OCI-LY1 (cell line): ENCODE measurements at regions not wholly inside any gene's neighbourhood (a gene's known extent, or its start where the extent isn't known, plus 50 kb on each side); places are given as distances from the start of the nearest gene placed in this dataset.

Experiments
- H2AFZ ChIP-seq: fragments of 200-600 bp; sonication (generic), shearing (Covaris generic); 2 replicates; pipeline ENCODE4 v1.6.0; 2014; ENCODE audit warnings: antibody characterized with exemption, mild to moderate bottlenecking, low read length
- H3F3A ChIP-seq: fragments of 200-600 bp; sonication (generic), shearing (Covaris generic); 2 replicates; pipeline ENCODE4 v1.6.0; 2014; ENCODE audit warnings: mild to moderate bottlenecking, antibody characterized with exemption, low read length, moderate library complexity; ENCODE audit not compliant: insufficient read depth
- H3K27ac ChIP-seq: fragments of 200-600 bp; sonication (generic); 2 replicates; pipeline ENCODE4 v1.5.1; 2014; ENCODE audit warnings: low read length, mixed run types, mild to moderate bottlenecking, low read depth; ENCODE audit not compliant: poor library complexity, severe bottlenecking
- H3K27me3 ChIP-seq: fragments of 200-600 bp; sonication (generic); 2 replicates; pipeline ENCODE4 v1.6.0; 2014; ENCODE audit warnings: antibody characterized with exemption, mild to moderate bottlenecking, low read length, moderate library complexity; ENCODE audit not compliant: insufficient read depth
- H3K36me3 ChIP-seq: fragments of 200-600 bp; sonication (generic); 2 replicates; pipeline ENCODE4 v1.6.1; 2014; ENCODE audit warnings: mild to moderate bottlenecking, antibody characterized with exemption, low read length, moderate library complexity, mixed read lengths; ENCODE audit not compliant: insufficient read depth
- H3K4me1 ChIP-seq: fragments of 200-600 bp; sonication (generic); 2 replicates; pipeline ENCODE4 v1.5.1; 2014; ENCODE audit warnings: mild to moderate bottlenecking, low read length, moderate library complexity; ENCODE audit not compliant: insufficient read depth, severe bottlenecking
- H3K4me2 ChIP-seq: fragments of 200-600 bp; sonication (generic), shearing (Covaris generic); 2 replicates; pipeline ENCODE4 v1.6.1; 2014; ENCODE audit warnings: low read length
- H3K4me3 ChIP-seq: fragments of 200-600 bp; sonication (generic); 2 replicates; pipeline ENCODE4 v1.5.1; 2014; ENCODE audit warnings: low read length, low read depth, mild to moderate bottlenecking, mixed read lengths; ENCODE audit not compliant: poor library complexity, severe bottlenecking
- H3K79me2 ChIP-seq: fragments of 200-600 bp; shearing (Covaris generic); 2 replicates; pipeline ENCODE4 v1.6.1; 2016; ENCODE audit warnings: mixed run types, low read length, mixed read lengths; ENCODE audit not compliant: insufficient read depth
- H3K9ac ChIP-seq: fragments of 200-600 bp; sonication (generic), shearing (Covaris generic); 2 replicates; pipeline ENCODE4 v1.6.1; 2014; ENCODE audit warnings: mild to moderate bottlenecking, low read length, mixed read lengths
- H3K9me2 ChIP-seq: fragments of 200-600 bp; sonication (generic), shearing (Covaris generic); 2 replicates; pipeline ENCODE4 v1.6.1; 2014; ENCODE audit warnings: low read depth, mild to moderate bottlenecking, low read length, mixed read lengths
- H3K9me3 ChIP-seq: fragments of 200-600 bp; shearing (Covaris generic); 2 replicates; pipeline ENCODE4 v1.6.1; 2014; ENCODE audit warnings: low read length, mixed read lengths
- H4K20me1 ChIP-seq: fragments of 200-600 bp; sonication (generic), shearing (Covaris generic); 2 replicates; pipeline ENCODE4 v1.6.0; 2016; ENCODE audit warnings: mild to moderate bottlenecking, low read length; ENCODE audit not compliant: insufficient read depth
- EZH2 ChIP-seq: fragments of 200-600 bp; sonication (generic), shearing (Covaris generic); IDR thresholded peaks from 2 replicates; pipeline ENCODE4 v1.8.0; 2017; ENCODE audit warnings: borderline replicate concordance, mixed run types, mild to moderate bottlenecking, antibody characterized with exemption, low read length, moderate library complexity, mixed read lengths
- TF ChIP-seq, protein P1 (sequence below): fragments of 200-600 bp; sonication (generic), shearing (Covaris generic); IDR thresholded peaks from 2 replicates; pipeline ENCODE4 v1.5.1; 2017; ENCODE audit warnings: mild to moderate bottlenecking, antibody characterized with exemption, low read length, moderate library complexity, mixed read lengths

GRCh38 chr5:123269851-123270250 lies 153.4 kb downstream of the CEP120 start:
- H3K36me3 ChIP-seq: no peaks in the 10 kb centered on the region
- no peaks in the 10 kb centered on the region for H3F3A ChIP-seq
- no peak overlapping the region for H3K27ac ChIP-seq
- TF ChIP-seq, protein P1, sequence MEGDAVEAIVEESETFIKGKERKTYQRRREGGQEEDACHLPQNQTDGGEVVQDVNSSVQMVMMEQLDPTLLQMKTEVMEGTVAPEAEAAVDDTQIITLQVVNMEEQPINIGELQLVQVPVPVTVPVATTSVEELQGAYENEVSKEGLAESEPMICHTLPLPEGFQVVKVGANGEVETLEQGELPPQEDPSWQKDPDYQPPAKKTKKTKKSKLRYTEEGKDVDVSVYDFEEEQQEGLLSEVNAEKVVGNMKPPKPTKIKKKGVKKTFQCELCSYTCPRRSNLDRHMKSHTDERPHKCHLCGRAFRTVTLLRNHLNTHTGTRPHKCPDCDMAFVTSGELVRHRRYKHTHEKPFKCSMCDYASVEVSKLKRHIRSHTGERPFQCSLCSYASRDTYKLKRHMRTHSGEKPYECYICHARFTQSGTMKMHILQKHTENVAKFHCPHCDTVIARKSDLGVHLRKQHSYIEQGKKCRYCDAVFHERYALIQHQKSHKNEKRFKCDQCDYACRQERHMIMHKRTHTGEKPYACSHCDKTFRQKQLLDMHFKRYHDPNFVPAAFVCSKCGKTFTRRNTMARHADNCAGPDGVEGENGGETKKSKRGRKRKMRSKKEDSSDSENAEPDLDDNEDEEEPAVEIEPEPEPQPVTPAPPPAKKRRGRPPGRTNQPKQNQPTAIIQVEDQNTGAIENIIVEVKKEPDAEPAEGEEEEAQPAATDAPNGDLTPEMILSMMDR: no peak
- no peak for TF ChIP-seq EZH2
- H3K79me2 ChIP-seq: no peaks in the 10 kb centered on the region
- no peak overlapping the region for H3K9ac ChIP-seq
- no peak overlapping the region for H3K4me3 ChIP-seq
- H3K4me1 ChIP-seq: no peaks in the 10 kb centered on the region
- no peaks in the 10 kb centered on the region for H3K9me3 ChIP-seq
- H2AFZ ChIP-seq: no peak overlapping the region
- H3K9me2 ChIP-seq: no peaks in the 10 kb centered on the region
- no peak overlapping the region for H3K4me2 ChIP-seq
- no peaks in the 10 kb centered on the region for H4K20me1 ChIP-seq
- no peaks in the 10 kb centered on the region for H3K27me3 ChIP-seq

DNA sequence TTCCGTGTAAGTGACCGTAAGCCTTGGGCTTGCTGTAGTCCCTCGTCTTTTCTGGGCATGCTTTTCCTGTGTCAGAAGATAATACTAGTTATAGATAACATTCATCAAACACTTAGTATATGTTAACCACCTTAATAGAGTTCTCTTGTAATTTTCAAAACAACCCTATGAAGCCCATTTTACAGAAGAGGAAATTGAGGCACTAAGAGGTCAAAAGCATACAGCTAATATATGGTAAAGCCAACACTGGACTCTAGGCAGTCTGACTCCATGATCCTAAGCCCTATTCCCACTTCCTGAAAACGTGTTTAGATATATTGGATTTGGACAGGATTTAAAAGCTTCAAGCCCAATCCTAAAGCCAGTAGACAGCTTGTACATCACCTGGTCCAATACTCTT lies 153.8 kb downstream of the CEP120 start:
- H3K9me2 ChIP-seq: no peaks in the 10 kb centered on the region
- H3K9ac ChIP-seq: no peak overlapping the region
- no peaks in the 10 kb centered on the region for H3K79me2 ChIP-seq
- H3K4me2 ChIP-seq: no peak overlapping the region
- no peaks in the 10 kb centered on the region for H3K36me3 ChIP-seq
- no peaks in the 10 kb centered on the region for H3K9me3 ChIP-seq
- no peak overlapping the region for H2AFZ ChIP-seq
- H3K27ac ChIP-seq: no peak overlapping the region
- no peaks in the 10 kb centered on the region for H3K27me3 ChIP-seq
- H3K4me3 ChIP-seq: no peak overlapping the region
- H4K20me1 ChIP-seq: no peaks in the 10 kb centered on the region
- no peaks in the 10 kb centered on the region for H3F3A ChIP-seq
- no peaks in the 10 kb centered on the region for H3K4me1 ChIP-seq
- TF ChIP-seq, protein P1: no peak
- no peak for TF ChIP-seq EZH2

DNA sequence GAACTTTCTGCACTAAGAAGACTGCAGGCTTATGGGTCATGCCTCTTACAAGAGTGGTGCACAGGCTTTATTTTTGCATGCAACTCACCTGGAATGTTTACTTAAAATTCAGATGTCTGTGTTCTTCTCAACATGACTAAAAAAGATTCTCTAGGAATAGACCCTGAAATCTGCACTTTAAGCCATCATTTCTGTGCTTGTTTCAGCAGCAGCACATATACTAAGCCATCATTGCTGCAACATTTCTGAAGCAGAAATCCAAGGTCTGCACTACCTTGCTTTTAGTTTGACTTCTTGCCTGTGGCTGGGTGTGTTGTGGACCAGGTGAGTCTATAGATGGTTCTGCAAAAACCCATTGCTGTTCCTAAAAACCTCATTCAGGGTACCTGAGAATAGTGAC lies 156.8 kb downstream of the CEP120 start:
- H3K36me3 ChIP-seq: no peaks in the 10 kb centered on the region
- no peak overlapping the region for H3K27ac ChIP-seq
- no peak for TF ChIP-seq EZH2
- TF ChIP-seq, protein P1: no peak
- no peaks in the 10 kb centered on the region for H3K79me2 ChIP-seq
- no peak overlapping the region for H3K4me2 ChIP-seq
- H3K9ac ChIP-seq: no peak overlapping the region
- H3K9me2 ChIP-seq: no peaks in the 10 kb centered on the region
- no peaks in the 10 kb centered on the region for H3K4me1 ChIP-seq
- H4K20me1 ChIP-seq: no peaks in the 10 kb centered on the region
- H3K9me3 ChIP-seq: no peaks in the 10 kb centered on the region
- no peak overlapping the region for H3K4me3 ChIP-seq
- H2AFZ ChIP-seq: no peak overlapping the region
- no peaks in the 10 kb centered on the region for H3K27me3 ChIP-seq
- no peaks in the 10 kb centered on the region for H3F3A ChIP-seq
